Type B pancreatic cell (in vitro differentiated cells): ENCODE measurements at regions not wholly inside any gene's neighbourhood (a gene's known extent, or its start where the extent isn't known, plus 50 kb on each side); places are given as distances from the start of the nearest gene placed in this dataset.
A peak's percentile ranks its signal among the peaks of the same experiment; 100 is the strongest.

Experiments used
- DNase-seq: peaks from one replicate; pipeline ENCODE4 v3.0.0; 2021; ENCODE audit warnings: mixed read lengths; ENCODE audit not compliant: unreplicated experiment; ENCODE audit errors: extremely low spot score
- H3K27ac Mint-ChIP-seq: 2 replicates; pipeline ENCODE4 v1.8.0; 2021; ENCODE audit warnings: mild to moderate bottlenecking, mixed read lengths
- H3K27me3 Mint-ChIP-seq: 2 replicates; pipeline ENCODE4 v1.8.0; 2021; ENCODE audit warnings: mixed read lengths
- H3K36me3 Mint-ChIP-seq: 2 replicates; pipeline ENCODE4 v1.8.0; 2021; ENCODE audit warnings: mixed read lengths
- H3K4me1 Mint-ChIP-seq: one replicate; pipeline ENCODE4 v1.8.0; 2021; ENCODE audit warnings: mixed read lengths; ENCODE audit not compliant: unreplicated experiment
- H3K4me3 Mint-ChIP-seq: 2 replicates; pipeline ENCODE4 v1.8.0; 2021; ENCODE audit warnings: mild to moderate bottlenecking, mixed read lengths
- H3K9me3 Mint-ChIP-seq: 2 replicates; pipeline ENCODE4 v1.8.0; 2021; ENCODE audit warnings: mixed read lengths
- TF ChIP-seq, protein P1 (sequence below): fragments of 200-600 bp; sonication (generic); conservative IDR thresholded peaks from 2 replicates; pipeline ENCODE4 v1.5.0; 2021; ENCODE audit warnings: antibody characterized with exemption, mild to moderate bottlenecking

DNA sequence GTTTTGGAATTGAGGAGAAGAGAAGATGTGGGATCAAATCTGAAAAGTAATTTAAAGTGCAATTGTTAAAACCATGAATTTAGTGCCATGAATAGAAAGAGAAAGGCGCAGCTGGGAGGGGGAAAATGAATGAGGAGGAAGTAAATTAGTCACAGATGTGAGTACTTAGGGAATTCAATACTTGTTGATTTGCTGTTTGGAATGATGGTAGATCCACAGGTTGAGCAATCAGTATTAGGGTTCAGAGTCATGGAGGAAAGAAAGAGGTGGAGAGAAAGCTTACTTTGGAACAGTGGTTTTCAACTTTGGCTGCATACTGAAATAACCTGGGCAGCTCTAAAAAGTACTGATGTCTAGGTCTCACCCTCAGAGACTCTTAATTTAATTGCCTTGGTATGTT is 229.7 kb upstream of the ASCC3 start:
- TF ChIP-seq, protein P1, sequence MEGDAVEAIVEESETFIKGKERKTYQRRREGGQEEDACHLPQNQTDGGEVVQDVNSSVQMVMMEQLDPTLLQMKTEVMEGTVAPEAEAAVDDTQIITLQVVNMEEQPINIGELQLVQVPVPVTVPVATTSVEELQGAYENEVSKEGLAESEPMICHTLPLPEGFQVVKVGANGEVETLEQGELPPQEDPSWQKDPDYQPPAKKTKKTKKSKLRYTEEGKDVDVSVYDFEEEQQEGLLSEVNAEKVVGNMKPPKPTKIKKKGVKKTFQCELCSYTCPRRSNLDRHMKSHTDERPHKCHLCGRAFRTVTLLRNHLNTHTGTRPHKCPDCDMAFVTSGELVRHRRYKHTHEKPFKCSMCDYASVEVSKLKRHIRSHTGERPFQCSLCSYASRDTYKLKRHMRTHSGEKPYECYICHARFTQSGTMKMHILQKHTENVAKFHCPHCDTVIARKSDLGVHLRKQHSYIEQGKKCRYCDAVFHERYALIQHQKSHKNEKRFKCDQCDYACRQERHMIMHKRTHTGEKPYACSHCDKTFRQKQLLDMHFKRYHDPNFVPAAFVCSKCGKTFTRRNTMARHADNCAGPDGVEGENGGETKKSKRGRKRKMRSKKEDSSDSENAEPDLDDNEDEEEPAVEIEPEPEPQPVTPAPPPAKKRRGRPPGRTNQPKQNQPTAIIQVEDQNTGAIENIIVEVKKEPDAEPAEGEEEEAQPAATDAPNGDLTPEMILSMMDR: no peak
- H3K27ac Mint-ChIP-seq: no peak overlapping the region
- no peak overlapping the region for H3K4me3 Mint-ChIP-seq
- no peaks in the 10 kb centered on the region for H3K36me3 Mint-ChIP-seq
- H3K4me1 Mint-ChIP-seq: no peaks in the 10 kb centered on the region
- no peaks in the 10 kb centered on the region for H3K9me3 Mint-ChIP-seq
- DNase-seq: no peak
- H3K27me3 Mint-ChIP-seq: no peaks in the 10 kb centered on the region

DNA sequence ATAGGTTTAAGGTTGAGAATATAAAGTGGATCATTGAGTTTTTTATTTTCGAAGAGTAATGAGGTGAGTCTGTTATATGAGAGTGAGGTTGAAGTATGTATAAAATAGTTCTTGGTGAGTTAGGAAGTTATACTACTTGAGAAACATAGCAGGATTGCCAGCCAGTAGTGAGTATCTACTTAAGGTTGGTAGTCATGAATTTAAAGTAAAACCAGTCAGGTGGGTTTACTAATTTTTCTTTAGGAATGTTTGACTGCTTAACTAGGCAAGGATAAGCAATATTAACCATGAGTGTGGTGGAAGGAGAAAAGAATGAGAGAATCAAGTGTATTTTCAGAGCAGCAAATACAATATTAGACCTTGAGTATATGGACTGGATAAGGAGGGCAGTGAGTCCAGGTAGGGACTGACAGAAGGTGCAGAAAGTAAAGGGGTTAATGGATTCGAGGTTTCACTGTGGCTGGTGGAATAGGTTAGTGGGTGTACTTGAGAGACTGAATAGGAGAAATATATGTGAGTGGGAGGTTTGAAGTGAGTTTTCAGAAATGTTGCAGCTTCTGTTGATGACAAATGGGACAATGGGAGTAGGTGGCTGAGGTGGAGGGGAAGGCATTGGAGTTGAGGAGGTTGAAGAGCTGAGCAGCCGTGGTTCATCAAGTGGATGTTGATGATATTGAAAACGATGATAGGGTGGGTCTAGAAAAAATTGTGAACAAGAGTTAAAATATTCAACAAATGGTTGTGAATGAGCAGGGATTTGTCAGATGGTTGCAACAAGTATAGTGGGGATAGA is 232.5 kb upstream of the ASCC3 start:
- TF ChIP-seq, protein P1: no peak
- Mint-ChIP-seq H3K36me3 (no peaks in the 10 kb centered on the region), H3K4me3 (no peak overlapping the region), H3K4me1 (no peaks in the 10 kb centered on the region), H3K9me3 (no peaks in the 10 kb centered on the region), H3K27me3 (no peaks in the 10 kb centered on the region), H3K27ac (no peak overlapping the region)
- DNase-seq: no peak

DNA sequence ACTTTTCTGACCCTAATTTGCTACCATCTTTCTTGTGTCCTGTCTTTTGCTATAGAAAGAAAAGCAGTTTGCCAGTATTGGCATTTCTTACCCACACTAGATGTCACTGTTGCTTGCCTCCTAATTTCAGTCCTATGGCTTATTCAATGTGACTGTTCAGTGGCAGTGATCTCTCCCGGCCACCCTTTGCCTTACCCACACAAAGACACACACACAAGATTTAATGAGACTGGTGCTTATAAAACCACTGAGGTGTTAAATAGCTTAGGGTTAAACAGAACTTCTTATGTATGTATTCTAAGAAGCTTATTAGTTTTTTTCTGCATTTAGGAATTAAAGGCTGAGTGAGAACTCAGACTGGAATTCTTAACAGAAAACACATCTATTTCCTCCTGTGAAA is 233.6 kb upstream of the ASCC3 start:
- peaks cover 4% of the 10 kb centered on the region for H3K4me1 Mint-ChIP-seq
- no peaks in the 10 kb centered on the region for H3K27me3 Mint-ChIP-seq
- no peak overlapping the region for H3K27ac Mint-ChIP-seq
- H3K36me3 Mint-ChIP-seq: no peaks in the 10 kb centered on the region
- no peaks in the 10 kb centered on the region for H3K9me3 Mint-ChIP-seq
- no peak for DNase-seq
- H3K4me3 Mint-ChIP-seq: no peak overlapping the region
- TF ChIP-seq, protein P1: peak; percentile 77

DNA sequence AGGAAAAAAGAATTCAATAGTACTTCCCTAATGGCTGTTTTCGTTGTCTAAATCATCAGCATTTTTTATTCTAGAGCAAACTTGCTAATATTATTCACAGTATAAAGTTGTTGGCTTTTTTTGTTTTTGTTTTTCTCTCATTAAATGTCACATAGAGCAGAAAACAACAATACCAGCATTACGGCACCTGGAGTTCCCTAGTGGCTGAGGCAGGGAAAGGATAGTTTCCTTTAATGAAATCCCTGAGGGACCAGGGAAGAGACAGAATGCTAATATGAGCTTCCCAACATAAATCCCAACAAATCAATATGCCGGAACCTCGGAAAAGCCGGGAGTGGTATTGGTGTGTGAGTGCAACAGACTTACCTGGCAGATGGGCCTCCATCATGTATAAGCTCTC is 235.2 kb upstream of the ASCC3 start:
- H3K27ac Mint-ChIP-seq: no peak overlapping the region
- DNase-seq: no peak
- no peak overlapping the region for H3K4me3 Mint-ChIP-seq
- no peaks in the 10 kb centered on the region for H3K27me3 Mint-ChIP-seq
- H3K36me3 Mint-ChIP-seq: no peaks in the 10 kb centered on the region
- TF ChIP-seq, protein P1: peak; percentile 42
- peaks cover 4% of the 10 kb centered on the region for H3K4me1 Mint-ChIP-seq
- no peaks in the 10 kb centered on the region for H3K9me3 Mint-ChIP-seq

DNA sequence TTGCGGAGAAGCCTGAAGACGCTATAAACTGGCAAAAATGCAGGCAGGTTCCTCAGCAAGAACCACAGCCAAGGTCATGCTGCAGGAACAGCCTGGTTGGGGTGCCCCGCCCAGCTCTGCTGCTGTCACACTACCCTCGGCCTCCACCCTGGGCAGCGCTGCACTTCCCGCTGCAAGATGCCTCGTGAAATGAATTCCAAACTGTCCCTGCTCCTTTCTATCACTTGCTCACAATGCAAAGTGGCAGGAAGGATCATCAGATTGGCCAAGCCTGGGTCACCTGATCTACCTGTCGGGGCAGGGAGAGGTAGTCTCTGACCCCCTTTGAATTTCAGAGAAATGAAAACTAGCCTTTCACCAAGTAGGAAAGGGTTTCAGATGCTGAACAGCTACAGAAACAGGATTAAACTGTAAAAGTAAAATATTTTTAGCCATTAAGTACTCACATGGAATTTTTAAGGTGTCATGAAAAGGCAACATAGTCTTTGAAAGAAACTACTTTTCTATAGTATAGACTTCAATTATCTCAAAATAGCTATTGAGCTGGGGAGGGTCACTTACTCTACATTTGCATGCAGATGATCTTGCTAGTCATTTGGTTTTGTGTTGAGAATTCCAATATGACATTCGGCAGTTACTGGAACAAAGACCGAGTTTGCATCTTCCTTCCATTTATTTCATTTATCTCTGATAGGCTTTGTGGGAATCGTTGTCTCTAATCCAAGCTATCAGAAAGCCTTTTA is 236.4 kb upstream of the ASCC3 start:
- TF ChIP-seq, protein P1: no peak
- Mint-ChIP-seq H3K4me1 (peaks cover 4% of the 10 kb centered on the region), H3K9me3 (no peaks in the 10 kb centered on the region), H3K27ac (no peak overlapping the region), H3K4me3 (no peak overlapping the region), H3K36me3 (no peaks in the 10 kb centered on the region), H3K27me3 (no peaks in the 10 kb centered on the region)
- DNase-seq: no peak
